GM18909 (cell line): ENCODE measurements at regions not wholly inside any gene's neighbourhood (a gene's known extent, or its start where the extent isn't known, plus 50 kb on each side); places are given as distances from the start of the nearest gene placed in this dataset.

ENCODE experiments used
- ATAC-seq: cut with Tn5 transposase; IDR thresholded peaks from one replicate; pipeline ENCODE4 v1.9.1; 2021; ENCODE audit warnings: mild to moderate bottlenecking; ENCODE audit not compliant: unreplicated experiment, poor library complexity

- no peak for ATAC-seq
Observed at GRCh38 chr5:56475689-56476486, 242.8 kb upstream of the ANKRD55 start.

GRCh38 chr5:56471707-56472106 is 238.6 kb upstream of the ANKRD55 start:
- no peak for ATAC-seq

GRCh38 chr5:56470007-56470406 is 236.9 kb upstream of the ANKRD55 start:
- ATAC-seq = no peak

- no peak for ATAC-seq
Observed at GRCh38 chr5:56468277-56468676, 235.1 kb upstream of the ANKRD55 start.

- no peak for ATAC-seq
Observed at GRCh38 chr5:56467176-56467717, 234.1 kb upstream of the ANKRD55 start.

- no peak for ATAC-seq
Observed at GRCh38 chr5:56466136-56466816, 233.1 kb upstream of the ANKRD55 start.

- ATAC-seq = no peak
Observed at GRCh38 chr5:56465769-56466135, 232.6 kb upstream of the ANKRD55 start.

- ATAC-seq = no peak
Observed at GRCh38 chr5:56464935-56465768, 232.0 kb upstream of the ANKRD55 start.

GRCh38 chr5:56463944-56464571 is 230.9 kb upstream of the ANKRD55 start:
- no peak for ATAC-seq

- no peak for ATAC-seq
Observed at GRCh38 chr5:56461584-56461983, 228.5 kb upstream of the ANKRD55 start.

GRCh38 chr5:56460681-56461191 is 227.6 kb upstream of the ANKRD55 start:
- no peak for ATAC-seq

- ATAC-seq = no peak
Observed at GRCh38 chr5:56460195-56460546, 227.0 kb upstream of the ANKRD55 start.

- no peak for ATAC-seq
Observed at GRCh38 chr5:56459394-56460194, 226.5 kb upstream of the ANKRD55 start.

- no peak for ATAC-seq
Observed at GRCh38 chr5:56457887-56458812, 225.0 kb upstream of the ANKRD55 start.

- ATAC-seq = no peak
Observed at GRCh38 chr5:56456002-56456401, 222.9 kb upstream of the ANKRD55 start.

- no peak for ATAC-seq
Observed at GRCh38 chr5:56455417-56455816, 222.3 kb upstream of the ANKRD55 start.

- ATAC-seq = no peak
Observed at GRCh38 chr5:56454219-56454862, 221.2 kb upstream of the ANKRD55 start.

- ATAC-seq = no peak
Observed at GRCh38 chr5:56451742-56452141, 218.6 kb upstream of the ANKRD55 start.
